ENCODE measurements at regions not wholly inside any gene's neighbourhood (a gene's known extent, or its start where the extent isn't known, plus 50 kb on each side); places are given as distances from the start of the nearest gene placed in this dataset.

DNA sequence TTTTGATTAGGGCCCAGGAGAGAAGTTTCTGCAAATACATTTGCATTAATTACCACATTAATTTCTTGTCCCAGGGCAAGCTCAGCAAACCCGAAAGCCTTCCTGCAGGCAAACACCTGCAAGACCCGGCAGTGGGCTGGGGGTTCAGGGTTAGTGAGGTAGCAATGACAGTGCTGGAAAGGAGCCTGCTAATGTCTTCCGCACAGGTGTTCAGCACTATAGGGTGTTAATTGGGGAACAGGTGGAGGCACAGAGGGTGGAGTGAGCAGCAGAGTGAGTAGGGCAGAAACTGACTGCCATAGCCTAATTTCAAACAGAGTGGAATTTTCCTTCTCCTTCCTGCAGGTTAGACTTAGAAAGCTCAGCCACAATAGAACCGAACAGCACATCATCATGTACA lies 50.9 kb upstream of the UBASH3B start:
- Histone ChIP-seq H2AFZ (ENCODE audit: low read length) (no peak overlapping the region), H4K20me1 (ENCODE audit: insufficient read depth, low read length, poor library complexity, severe bottlenecking) (no peaks in the 10 kb centered on the region), H3K4me3 (ENCODE audit: low read length, poor library complexity, severe bottlenecking) (no peak overlapping the region), H3K9me2 (replicated peaks; ENCODE audit: low read depth, low read length) (no peaks in the 10 kb centered on the region), H3K36me3 (ENCODE audit: insufficient read depth, low read length) (no peaks in the 10 kb centered on the region), H3K4me1 (ENCODE audit: insufficient read depth, low read length, poor library complexity, severe bottlenecking) (no peaks in the 10 kb centered on the region), H3K9me3 (ENCODE audit: insufficient read depth, low read depth, low read length) (no peaks in the 10 kb centered on the region), H3F3A (ENCODE audit: low read depth) (no peaks in the 10 kb centered on the region), H3K79me2 (ENCODE audit: insufficient read depth, low read length) (no peaks in the 10 kb centered on the region), H3K4me2 (ENCODE audit: low read depth, low read length, poor library complexity, severe bottlenecking) (no peak overlapping the region), H3K9ac (ENCODE audit: low read depth, low read length, poor library complexity, severe bottlenecking) (no peak overlapping the region), H3K27me3 (ENCODE audit: insufficient read depth, low read length, poor library complexity, severe bottlenecking) (no peaks in the 10 kb centered on the region)
- TF ChIP-seq EZH2phosphoT487 (IDR thresholded peaks at IDR 0.05; ENCODE audit: borderline replicate concordance) = no peak
- TF ChIP-seq, protein P1, sequence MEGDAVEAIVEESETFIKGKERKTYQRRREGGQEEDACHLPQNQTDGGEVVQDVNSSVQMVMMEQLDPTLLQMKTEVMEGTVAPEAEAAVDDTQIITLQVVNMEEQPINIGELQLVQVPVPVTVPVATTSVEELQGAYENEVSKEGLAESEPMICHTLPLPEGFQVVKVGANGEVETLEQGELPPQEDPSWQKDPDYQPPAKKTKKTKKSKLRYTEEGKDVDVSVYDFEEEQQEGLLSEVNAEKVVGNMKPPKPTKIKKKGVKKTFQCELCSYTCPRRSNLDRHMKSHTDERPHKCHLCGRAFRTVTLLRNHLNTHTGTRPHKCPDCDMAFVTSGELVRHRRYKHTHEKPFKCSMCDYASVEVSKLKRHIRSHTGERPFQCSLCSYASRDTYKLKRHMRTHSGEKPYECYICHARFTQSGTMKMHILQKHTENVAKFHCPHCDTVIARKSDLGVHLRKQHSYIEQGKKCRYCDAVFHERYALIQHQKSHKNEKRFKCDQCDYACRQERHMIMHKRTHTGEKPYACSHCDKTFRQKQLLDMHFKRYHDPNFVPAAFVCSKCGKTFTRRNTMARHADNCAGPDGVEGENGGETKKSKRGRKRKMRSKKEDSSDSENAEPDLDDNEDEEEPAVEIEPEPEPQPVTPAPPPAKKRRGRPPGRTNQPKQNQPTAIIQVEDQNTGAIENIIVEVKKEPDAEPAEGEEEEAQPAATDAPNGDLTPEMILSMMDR (conservative IDR thresholded peaks at IDR 0.05; ENCODE audit: low read length) = no peak

DNA sequence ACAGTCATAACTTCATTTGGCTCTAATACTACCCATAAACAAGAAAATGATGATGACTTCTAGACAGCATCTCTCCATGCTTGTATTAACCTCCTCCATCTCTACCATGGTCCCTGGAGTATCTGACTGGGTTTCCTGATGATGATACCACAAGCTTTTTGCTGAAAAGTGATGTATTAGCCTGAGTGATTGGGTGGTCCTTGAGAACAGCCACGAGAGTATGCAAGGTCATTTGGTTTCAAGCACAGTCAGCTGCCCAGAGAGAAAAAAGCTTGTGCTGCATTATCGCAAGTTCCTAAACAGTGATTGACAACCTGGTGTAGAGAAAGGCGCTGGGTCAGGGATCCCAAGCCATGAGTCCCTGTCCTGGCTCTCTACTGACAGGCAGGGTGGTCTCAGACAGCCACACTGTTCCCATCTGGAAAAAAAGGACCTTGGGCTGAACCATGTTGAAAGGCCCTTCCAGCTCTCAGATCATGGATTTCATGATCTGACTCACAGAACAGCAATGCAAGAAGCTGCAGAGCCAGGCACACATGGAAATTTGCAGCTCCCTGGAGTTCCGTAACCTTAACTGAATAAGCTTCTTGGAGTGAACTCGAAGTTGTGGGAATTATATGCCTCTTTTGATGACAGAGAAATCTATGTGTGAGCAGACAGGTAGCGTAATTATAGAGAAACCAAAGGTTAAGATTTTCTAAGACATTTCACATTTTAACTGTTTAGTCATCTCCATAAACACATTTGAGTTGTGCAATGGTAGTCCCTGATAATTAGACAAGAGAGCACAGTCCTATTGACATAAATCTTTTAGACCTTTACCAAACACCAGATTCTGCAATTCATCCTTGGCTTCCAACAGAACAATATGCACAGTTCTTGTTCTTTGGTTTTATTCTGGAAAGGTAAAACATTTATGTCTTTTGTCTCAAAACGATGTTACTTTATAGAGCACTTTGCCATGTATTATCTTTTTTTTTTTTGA lies 54.1 kb upstream of the UBASH3B start:
- no peaks in the 10 kb centered on the region for H3K9me2 ChIP-seq (replicated peaks; ENCODE audit: low read depth, low read length)
- H3K27me3 ChIP-seq (ENCODE audit: insufficient read depth, low read length, poor library complexity, severe bottlenecking) = no peaks in the 10 kb centered on the region
- no peak for TF ChIP-seq EZH2phosphoT487 (IDR thresholded peaks at IDR 0.05; ENCODE audit: borderline replicate concordance)
- TF ChIP-seq, protein P1 (conservative IDR thresholded peaks at IDR 0.05; ENCODE audit: low read length) = no peak
- H2AFZ ChIP-seq (ENCODE audit: low read length) = no peak overlapping the region
- H3K4me1 ChIP-seq (ENCODE audit: insufficient read depth, low read length, poor library complexity, severe bottlenecking) = no peaks in the 10 kb centered on the region
- H3K4me2 ChIP-seq (ENCODE audit: low read depth, low read length, poor library complexity, severe bottlenecking) = no peak overlapping the region
- no peaks in the 10 kb centered on the region for H3K36me3 ChIP-seq (ENCODE audit: insufficient read depth, low read length)
- no peaks in the 10 kb centered on the region for H4K20me1 ChIP-seq (ENCODE audit: insufficient read depth, low read length, poor library complexity, severe bottlenecking)
- no peak overlapping the region for H3K9ac ChIP-seq (ENCODE audit: low read depth, low read length, poor library complexity, severe bottlenecking)
- H3K9me3 ChIP-seq (ENCODE audit: insufficient read depth, low read depth, low read length) = no peaks in the 10 kb centered on the region
- no peaks in the 10 kb centered on the region for H3K79me2 ChIP-seq (ENCODE audit: insufficient read depth, low read length)
- no peak overlapping the region for H3K4me3 ChIP-seq (ENCODE audit: low read length, poor library complexity, severe bottlenecking)
- no peaks in the 10 kb centered on the region for H3F3A ChIP-seq (ENCODE audit: low read depth)

DNA sequence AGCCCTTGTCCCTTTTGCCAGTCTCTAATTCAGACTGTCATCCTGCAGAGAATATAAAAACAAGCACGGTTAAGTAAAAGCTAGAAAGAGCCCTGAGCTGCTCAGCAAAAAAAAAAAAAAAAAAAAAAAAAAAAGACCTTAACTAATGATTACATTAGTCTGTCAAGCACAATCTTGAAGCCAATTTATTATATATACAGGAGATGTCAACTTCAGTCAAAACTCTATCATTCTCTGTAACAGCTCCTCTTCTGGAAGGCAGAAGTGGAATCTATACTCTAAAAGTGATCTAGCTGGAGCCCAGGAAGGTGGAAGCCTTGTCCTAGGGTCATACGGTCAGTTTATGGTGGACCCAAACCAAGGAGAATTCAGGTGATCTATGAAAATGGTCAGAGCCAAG lies 55.2 kb upstream of the UBASH3B start:
- Histone ChIP-seq H3K4me2 (ENCODE audit: low read depth, low read length, poor library complexity, severe bottlenecking) (no peak overlapping the region), H4K20me1 (ENCODE audit: insufficient read depth, low read length, poor library complexity, severe bottlenecking) (no peaks in the 10 kb centered on the region)

More for the DNA sequence above, 55.2 kb upstream of the UBASH3B start:
- H3K27me3 ChIP-seq (ENCODE audit: insufficient read depth, low read length, poor library complexity, severe bottlenecking) = no peaks in the 10 kb centered on the region
- no peaks in the 10 kb centered on the region for H3K4me1 ChIP-seq (ENCODE audit: insufficient read depth, low read length, poor library complexity, severe bottlenecking)
- no peak overlapping the region for H2AFZ ChIP-seq (ENCODE audit: low read length)
- no peak overlapping the region for H3K9ac ChIP-seq (ENCODE audit: low read depth, low read length, poor library complexity, severe bottlenecking)
- no peaks in the 10 kb centered on the region for H3F3A ChIP-seq (ENCODE audit: low read depth)
- H3K36me3 ChIP-seq (ENCODE audit: insufficient read depth, low read length) = no peaks in the 10 kb centered on the region
- no peaks in the 10 kb centered on the region for H3K9me3 ChIP-seq (ENCODE audit: insufficient read depth, low read depth, low read length)
- no peak overlapping the region for H3K4me3 ChIP-seq (ENCODE audit: low read length, poor library complexity, severe bottlenecking)
- no peaks in the 10 kb centered on the region for H3K79me2 ChIP-seq (ENCODE audit: insufficient read depth, low read length)
- no peak for TF ChIP-seq EZH2phosphoT487 (IDR thresholded peaks at IDR 0.05; ENCODE audit: borderline replicate concordance)
- TF ChIP-seq, protein P1 (conservative IDR thresholded peaks at IDR 0.05; ENCODE audit: low read length) = no peak
- no peaks in the 10 kb centered on the region for H3K9me2 ChIP-seq (replicated peaks; ENCODE audit: low read depth, low read length)

All from Loucy (cell line).